ENCODE measurements at regions not wholly inside any gene's neighbourhood (a gene's known extent, or its start where the extent isn't known, plus 50 kb on each side); places are given as distances from the start of the nearest gene placed in this dataset.
"Not testable (repeated sequence)": the region's sequence is repeated elsewhere in the genome, so short reads cannot be mapped to it uniquely, and the experiment has no call there.

DNA sequence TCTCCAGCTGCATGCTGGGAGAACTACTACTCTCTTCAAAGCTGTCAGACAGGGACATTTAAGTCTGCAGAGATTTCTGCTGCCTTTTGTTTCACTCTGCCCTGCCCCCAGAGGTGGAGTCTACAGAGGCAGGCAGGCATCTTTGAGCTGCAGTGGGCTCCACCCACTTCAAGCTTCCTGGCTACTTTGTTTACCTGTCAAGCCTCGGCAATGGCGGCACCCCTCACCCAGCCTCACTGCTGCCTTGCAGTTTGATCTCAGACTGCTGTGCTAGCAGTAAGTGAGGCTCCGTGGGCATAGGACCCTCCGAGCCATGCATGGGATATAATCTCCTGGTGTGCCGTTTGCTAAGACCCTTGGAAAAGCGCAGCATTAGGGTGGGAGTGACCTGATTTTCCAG is 61.7 kb downstream of the DMRTA1 start:
- H3K9me3 Mint-ChIP-seq (ENCODE audit: low read depth); H3K4me3 Mint-ChIP-seq; H3K36me3 Mint-ChIP-seq (ENCODE audit: low read depth); CTCF ChIA-PET; H3K4me1 Mint-ChIP-seq; intact Hi-C loops (cut with DNase I, micrococcal nuclease); POLR2A ChIA-PET; ATAC-seq; H3K27me3 Mint-ChIP-seq; DNase-seq; H3K27ac Mint-ChIP-seq: not testable (repeated sequence)

DNA sequence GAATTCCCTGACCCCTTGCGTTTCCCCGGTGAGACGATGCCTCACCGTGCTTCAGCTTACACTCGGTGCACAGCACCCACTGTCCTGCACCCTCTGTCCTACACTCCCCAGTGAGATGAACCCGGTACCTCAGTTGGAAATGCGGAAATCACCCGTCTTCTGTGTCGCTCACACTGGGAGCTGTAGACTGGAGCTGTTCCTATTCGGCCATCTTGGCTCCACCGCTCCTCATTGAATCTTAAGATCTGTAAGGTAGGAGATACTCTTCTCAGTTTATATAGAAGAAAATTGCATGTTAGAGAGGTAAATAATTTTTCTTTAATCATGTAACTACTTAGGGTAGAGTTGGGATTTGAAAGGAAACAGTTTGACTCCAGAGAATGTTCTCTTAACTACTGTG is 62.2 kb downstream of the DMRTA1 start:
- no peak for DNase-seq
- Mint-ChIP-seq H3K9me3 (ENCODE audit: low read depth) (peaks cover 5% of the 10 kb centered on the region), H3K4me3 (no peak overlapping the region), H3K27ac (no peak overlapping the region), H3K36me3 (ENCODE audit: low read depth) (no peaks in the 10 kb centered on the region), H3K4me1 (no peaks in the 10 kb centered on the region), H3K27me3 (no peaks in the 10 kb centered on the region)
- ChIA-PET POLR2A (no interaction called here), CTCF (no interaction called here)
- ATAC-seq: no peak
- intact Hi-C loops (cut with DNase I, micrococcal nuclease): no loop called here

DNA sequence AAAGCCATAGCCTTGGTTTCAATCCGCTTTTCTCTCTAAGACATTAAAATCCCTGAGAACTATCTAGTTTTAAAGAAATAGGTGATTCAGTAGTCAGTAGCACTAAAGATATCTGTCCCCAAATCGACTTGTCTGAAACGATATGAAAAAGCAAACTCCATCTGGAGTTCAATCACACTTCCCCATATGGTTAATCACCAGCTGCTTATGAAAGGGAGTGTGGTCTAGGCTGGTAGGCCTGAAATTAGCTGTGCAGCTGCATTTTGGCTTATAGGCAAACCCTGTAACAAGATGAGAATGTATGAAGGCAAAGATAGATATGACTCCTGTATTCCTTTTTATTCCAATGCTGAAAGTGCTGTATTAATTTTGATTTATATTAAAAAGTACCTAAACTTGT is 65.9 kb downstream of the DMRTA1 start:
- Mint-ChIP-seq H3K9me3 (ENCODE audit: low read depth) (peaks cover 2% of the 10 kb centered on the region), H3K27ac (no peak overlapping the region), H3K4me1 (no peaks in the 10 kb centered on the region), H3K27me3 (no peaks in the 10 kb centered on the region), H3K36me3 (ENCODE audit: low read depth) (no peaks in the 10 kb centered on the region), H3K4me3 (no peak overlapping the region)
- ChIA-PET CTCF (interaction anchor here (0.6 kb wide), 1 partner anchor 47 kb away, joined by 3 read pairs; no protein-coding TSS in a partner anchor), POLR2A (no interaction called here)
- intact Hi-C loops (cut with DNase I, micrococcal nuclease): no loop called here
- ATAC-seq (no peak), DNase-seq (no peak)

DNA sequence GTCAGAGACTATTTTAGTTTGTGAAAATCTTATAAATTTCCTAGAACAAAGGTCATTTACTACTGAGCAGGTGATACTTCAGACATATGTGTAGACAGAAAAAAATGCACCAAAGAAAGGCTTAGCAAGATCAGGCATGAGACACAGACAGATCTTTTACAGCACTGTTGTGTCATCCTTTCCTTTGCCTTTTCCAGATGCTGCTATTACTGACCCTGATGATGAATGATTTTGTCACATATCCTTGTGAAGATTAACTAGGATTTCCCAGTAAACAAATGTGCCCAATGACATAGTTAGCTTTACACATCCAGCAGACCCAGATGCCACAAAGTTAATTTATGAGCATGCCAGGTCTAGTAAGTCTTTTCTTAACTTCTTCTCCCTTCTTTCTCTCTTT is 68.2 kb downstream of the DMRTA1 start:
- intact Hi-C loops (cut with DNase I, micrococcal nuclease): loop anchor here in 1 of 2 experiments (1.0 kb wide), 1 partner anchor 9 kb away; no protein-coding TSS in a partner anchor
- no peaks in the 10 kb centered on the region for H3K36me3 Mint-ChIP-seq (ENCODE audit: low read depth)
- no peak overlapping the region for H3K4me3 Mint-ChIP-seq
- H3K4me1 Mint-ChIP-seq: no peaks in the 10 kb centered on the region
- DNase-seq (no peak), ATAC-seq (no peak)
- peaks cover 2% of the 10 kb centered on the region for H3K27me3 Mint-ChIP-seq
- ChIA-PET POLR2A (no interaction called here), CTCF (no interaction called here)
- no peak overlapping the region for H3K27ac Mint-ChIP-seq
- no peaks in the 10 kb centered on the region for H3K9me3 Mint-ChIP-seq (ENCODE audit: low read depth)

DNA sequence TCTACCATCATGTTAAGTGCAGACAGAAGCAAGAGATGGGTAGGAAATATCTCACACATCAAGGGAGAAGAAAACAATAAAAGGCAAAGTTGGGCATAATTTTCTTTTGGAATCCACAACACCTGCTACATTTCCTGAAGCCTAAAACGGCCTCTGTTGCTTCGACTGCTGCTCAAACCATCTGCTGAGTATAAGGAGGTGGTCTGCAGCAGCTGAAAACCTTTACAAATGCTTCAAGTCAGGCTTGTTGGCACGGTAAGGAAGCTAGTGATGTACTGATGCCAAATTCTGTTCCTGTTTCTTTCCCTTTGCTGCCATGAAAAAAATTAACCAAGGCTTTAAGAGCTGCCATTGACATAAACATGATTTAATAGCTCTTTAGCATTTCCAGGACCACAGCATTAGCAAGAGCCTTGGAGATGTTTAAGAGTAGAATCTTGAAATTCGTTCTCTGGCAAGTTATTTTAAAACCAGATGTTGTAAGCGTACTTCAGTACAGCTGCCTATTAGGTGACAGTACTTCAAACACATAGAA is 75.6 kb downstream of the DMRTA1 start:
- ChIA-PET CTCF (no interaction called here), POLR2A (no interaction called here)
- Mint-ChIP-seq H3K9me3 (ENCODE audit: low read depth) (no peaks in the 10 kb centered on the region), H3K4me1 (no peaks in the 10 kb centered on the region), H3K27me3 (peaks cover 2% of the 10 kb centered on the region), H3K27ac (no peak overlapping the region), H3K36me3 (ENCODE audit: low read depth) (no peaks in the 10 kb centered on the region), H3K4me3 (no peak overlapping the region)
- DNase-seq: no peak
- intact Hi-C loops (cut with DNase I, micrococcal nuclease): no loop called here
- no peak for ATAC-seq

DNA sequence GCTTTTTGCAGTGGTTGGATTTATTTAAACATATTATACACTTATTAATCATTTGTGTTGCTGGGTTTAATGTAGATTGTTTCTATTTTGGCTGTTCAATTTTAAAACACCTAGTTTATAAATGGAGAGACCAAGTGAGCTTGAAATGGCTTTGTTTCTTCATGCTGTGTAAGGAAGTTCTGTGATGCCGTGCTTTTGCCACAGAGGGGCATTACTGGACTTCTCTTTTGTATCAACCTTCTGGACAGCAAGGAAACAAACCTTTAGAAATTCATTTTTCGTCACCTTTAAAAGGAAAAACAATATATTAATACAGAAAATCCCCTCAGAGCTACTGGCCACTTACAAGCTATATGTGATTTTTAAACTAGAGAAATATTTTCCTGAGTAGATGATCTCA is 81.9 kb downstream of the DMRTA1 start:
- H3K9me3 Mint-ChIP-seq (ENCODE audit: low read depth): no peaks in the 10 kb centered on the region
- H3K4me3 Mint-ChIP-seq: no peak overlapping the region
- no peak overlapping the region for H3K27ac Mint-ChIP-seq
- ChIA-PET POLR2A (interaction anchor here (0.7 kb wide), 1 partner anchor 12 kb away, joined by 4 read pairs; no protein-coding TSS in a partner anchor), CTCF (no interaction called here)
- DNase-seq (no peak), ATAC-seq (no peak)
- no peaks in the 10 kb centered on the region for H3K27me3 Mint-ChIP-seq
- H3K4me1 Mint-ChIP-seq: no peaks in the 10 kb centered on the region
- no peaks in the 10 kb centered on the region for H3K36me3 Mint-ChIP-seq (ENCODE audit: low read depth)
- intact Hi-C loops (cut with DNase I, micrococcal nuclease): no loop called here

DNA sequence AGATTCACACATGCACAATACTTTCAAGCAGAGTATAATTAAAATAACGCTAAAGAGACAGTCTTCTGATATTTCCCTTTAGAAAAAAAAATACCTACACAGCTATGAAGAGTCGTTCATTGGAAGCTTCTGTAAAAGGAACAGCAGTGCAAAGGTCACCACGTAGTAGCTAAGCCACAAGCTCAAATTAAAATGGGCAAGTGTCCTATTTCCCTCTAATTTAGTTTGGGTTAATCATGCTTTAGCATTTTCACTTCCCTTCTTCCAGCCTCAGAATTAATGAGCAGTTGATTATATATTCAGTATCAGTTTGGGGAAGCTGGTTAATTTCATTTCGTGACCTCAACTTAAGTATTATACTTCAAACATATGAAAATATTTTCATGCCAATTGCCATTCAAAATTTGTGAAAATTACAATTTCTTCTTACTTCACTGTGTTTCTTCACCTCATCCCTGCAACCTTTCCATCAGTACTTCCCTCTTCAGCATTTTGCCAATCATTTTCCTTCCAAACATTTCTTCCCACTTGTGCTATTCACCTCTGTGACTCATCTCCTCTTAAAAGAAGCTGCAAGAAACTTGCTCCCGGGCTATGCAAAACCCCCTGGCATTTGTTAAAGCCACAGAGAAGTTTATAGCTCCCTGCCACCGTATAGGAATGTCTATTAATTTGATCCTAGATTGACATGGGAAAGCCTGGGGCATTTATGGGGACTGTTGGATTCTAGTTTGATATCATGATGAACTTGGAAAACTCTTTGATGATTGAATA is 83.0 kb downstream of the DMRTA1 start:
- no peaks in the 10 kb centered on the region for H3K4me1 Mint-ChIP-seq
- no peak for DNase-seq
- H3K36me3 Mint-ChIP-seq (ENCODE audit: low read depth): no peaks in the 10 kb centered on the region
- H3K9me3 Mint-ChIP-seq (ENCODE audit: low read depth): no peaks in the 10 kb centered on the region
- no peak overlapping the region for H3K27ac Mint-ChIP-seq
- no peaks in the 10 kb centered on the region for H3K27me3 Mint-ChIP-seq
- no peak overlapping the region for H3K4me3 Mint-ChIP-seq
- ChIA-PET POLR2A (no interaction called here), CTCF (no interaction called here)
- no peak for ATAC-seq
- intact Hi-C loops (cut with DNase I, micrococcal nuclease): no loop called here

DNA sequence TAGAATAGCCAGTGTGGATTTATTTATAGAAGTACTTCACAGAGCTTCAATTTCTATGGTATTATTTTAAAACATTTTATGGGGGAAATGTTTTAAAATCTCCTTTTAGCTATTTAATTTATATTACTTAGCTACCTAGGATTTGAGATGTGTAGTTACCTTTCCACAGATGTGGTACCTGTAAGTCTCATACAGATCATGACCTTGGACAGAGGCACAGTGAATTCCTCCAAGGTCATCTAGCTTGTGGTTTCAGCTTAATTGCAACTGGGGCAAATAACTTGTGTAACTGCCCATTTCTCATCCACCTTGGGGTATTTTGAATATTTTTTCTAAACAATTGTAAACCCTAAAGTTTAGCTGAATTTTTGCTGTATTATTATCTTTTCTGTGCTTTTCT is 89.2 kb downstream of the DMRTA1 start:
- Mint-ChIP-seq H3K4me3 (no peak overlapping the region), H3K36me3 (ENCODE audit: low read depth) (no peaks in the 10 kb centered on the region), H3K27me3 (no peaks in the 10 kb centered on the region), H3K4me1 (no peaks in the 10 kb centered on the region), H3K27ac (no peak overlapping the region), H3K9me3 (ENCODE audit: low read depth) (no peaks in the 10 kb centered on the region)
- intact Hi-C loops (cut with DNase I, micrococcal nuclease): no loop called here
- ChIA-PET CTCF (no interaction called here), POLR2A (no interaction called here)
- DNase-seq: no peak
- ATAC-seq: no peak

DNA sequence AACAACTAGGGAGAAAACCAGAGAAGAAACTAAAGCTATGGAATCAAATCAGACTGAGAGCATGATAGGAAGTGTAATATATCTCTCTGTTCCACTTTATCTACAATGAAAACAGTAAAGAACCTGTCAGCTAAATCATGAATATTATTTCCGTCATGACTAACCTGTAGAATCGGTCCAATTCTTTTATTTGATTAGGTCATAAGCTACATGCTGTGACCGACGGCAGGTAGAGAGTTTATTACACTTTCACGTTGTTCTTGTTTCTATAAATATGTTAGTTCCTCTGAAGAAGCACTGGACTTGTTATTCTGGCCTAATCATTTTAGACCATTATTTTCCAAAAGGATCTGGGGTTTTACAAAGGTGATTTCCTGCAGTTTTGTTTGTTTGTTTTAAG is 91.1 kb downstream of the DMRTA1 start:
- H3K36me3 Mint-ChIP-seq (ENCODE audit: low read depth): no peaks in the 10 kb centered on the region

DNA sequence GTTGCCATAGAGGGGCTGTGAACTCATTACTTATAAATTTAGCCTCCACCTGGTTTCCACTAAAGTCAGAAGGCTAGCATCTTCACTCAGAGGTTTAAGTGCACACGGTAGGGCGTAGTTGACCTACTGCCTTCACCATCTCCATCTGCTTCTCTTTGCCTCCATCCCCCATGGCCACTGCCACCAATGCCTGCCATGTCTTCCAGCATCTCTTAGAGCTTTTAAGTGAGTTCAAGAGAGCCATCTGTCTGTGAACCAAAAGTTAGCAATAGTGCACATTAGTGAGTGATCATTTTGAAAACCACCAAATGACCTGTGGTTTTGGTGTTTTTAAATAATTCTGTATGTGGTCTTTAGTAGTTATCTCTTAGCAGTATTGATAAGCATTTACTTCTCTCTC is 102.0 kb downstream of the DMRTA1 start:
- Mint-ChIP-seq H3K27me3 (no peaks in the 10 kb centered on the region), H3K4me1 (no peaks in the 10 kb centered on the region), H3K36me3 (ENCODE audit: low read depth) (no peaks in the 10 kb centered on the region), H3K9me3 (ENCODE audit: low read depth) (no peaks in the 10 kb centered on the region), H3K4me3 (no peak overlapping the region), H3K27ac (no peak overlapping the region)
- intact Hi-C loops (cut with DNase I, micrococcal nuclease): no loop called here
- ChIA-PET CTCF (no interaction called here), POLR2A (no interaction called here)
- ATAC-seq (no peak), DNase-seq (no peak)

More for the DNA sequence above, 91.1 kb downstream of the DMRTA1 start:
- Mint-ChIP-seq H3K9me3 (ENCODE audit: low read depth) (peaks cover 4% of the 10 kb centered on the region), H3K4me1 (no peaks in the 10 kb centered on the region), H3K27ac (no peak overlapping the region), H3K27me3 (no peaks in the 10 kb centered on the region), H3K4me3 (no peak overlapping the region)
- DNase-seq (no peak), ATAC-seq (no peak)
- intact Hi-C loops (cut with DNase I, micrococcal nuclease): loop anchor here in 1 of 2 experiments (1.0 kb wide), 1 partner anchor 15 kb away; no protein-coding TSS in a partner anchor
- CTCF ChIA-PET: no interaction called here
- POLR2A ChIA-PET: no interaction called here

DNA sequence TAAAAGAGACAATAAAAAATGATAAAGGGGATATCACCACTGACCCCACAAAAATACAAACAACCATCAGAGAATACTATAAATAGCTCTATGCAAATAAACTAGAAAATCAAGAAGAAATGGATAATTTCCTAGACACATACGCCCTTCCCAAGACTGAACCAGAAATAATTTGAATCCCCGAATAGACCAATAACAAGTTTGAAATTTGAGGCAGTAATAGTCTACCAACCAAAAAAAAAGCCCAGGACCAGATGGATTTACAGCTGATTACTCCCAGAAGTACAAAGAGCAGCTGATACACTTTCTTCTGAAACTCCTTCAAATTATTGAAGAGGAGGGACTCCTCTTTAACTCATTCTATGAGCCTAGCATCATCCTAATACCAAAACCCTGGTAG is 128.1 kb downstream of the DMRTA1 start:
- no peak for DNase-seq
- ChIA-PET POLR2A (no interaction called here), CTCF (interaction anchor here (0.7 kb wide), 1 partner anchor 13 kb away, joined by 3 read pairs; no protein-coding TSS in a partner anchor)
- H3K4me1 Mint-ChIP-seq: no peaks in the 10 kb centered on the region
- H3K36me3 Mint-ChIP-seq (ENCODE audit: low read depth): no peaks in the 10 kb centered on the region
- peaks cover 27% of the 10 kb centered on the region for H3K9me3 Mint-ChIP-seq (ENCODE audit: low read depth)
- H3K27ac Mint-ChIP-seq: no peak overlapping the region
- no peaks in the 10 kb centered on the region for H3K27me3 Mint-ChIP-seq
- intact Hi-C loops (cut with DNase I, micrococcal nuclease): no loop called here
- ATAC-seq: no peak
- no peak overlapping the region for H3K4me3 Mint-ChIP-seq

DNA sequence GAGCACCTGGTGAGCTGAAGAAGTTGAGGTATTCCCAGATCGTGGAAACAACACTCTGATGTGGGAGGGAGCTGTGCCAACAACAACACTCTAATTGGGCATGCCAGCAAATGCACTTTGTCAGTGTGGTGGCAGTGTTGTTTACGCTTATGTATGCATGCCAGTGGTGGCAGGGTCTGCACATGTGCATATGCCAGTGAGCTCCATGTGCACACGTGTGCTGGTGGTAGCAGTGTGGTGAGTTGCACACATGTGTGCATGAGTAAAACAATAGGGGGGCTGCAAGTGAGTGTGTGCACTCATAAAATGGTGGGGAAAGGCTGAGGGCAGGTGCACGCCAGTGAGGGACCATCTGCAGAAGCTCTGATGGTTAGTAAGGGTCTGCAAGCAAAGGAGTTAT is 134.2 kb downstream of the DMRTA1 start:
- no peaks in the 10 kb centered on the region for H3K36me3 Mint-ChIP-seq (ENCODE audit: low read depth)
- no peaks in the 10 kb centered on the region for H3K4me1 Mint-ChIP-seq
- no peak overlapping the region for H3K27ac Mint-ChIP-seq
- H3K4me3 Mint-ChIP-seq: no peak overlapping the region
- ATAC-seq (no peak), DNase-seq (no peak)
- peaks cover 11% of the 10 kb centered on the region for H3K9me3 Mint-ChIP-seq (ENCODE audit: low read depth)
- intact Hi-C loops (cut with DNase I, micrococcal nuclease): no loop called here
- ChIA-PET POLR2A (no interaction called here), CTCF (interaction anchor here (1.3 kb wide), 1 partner anchor 18 kb away, joined by 5 read pairs; no protein-coding TSS in a partner anchor)
- no peaks in the 10 kb centered on the region for H3K27me3 Mint-ChIP-seq
